Liver (tissue), 8 donors: ENCODE measurements at regions not wholly inside any gene's neighbourhood (a gene's known extent, or its start where the extent isn't known, plus 50 kb on each side); places are given as distances from the start of the nearest gene placed in this dataset.

Source experiments
- DNase-seq: peaks from one replicate; pipeline ENCODE4 v3.0.0-alpha.2; 2017; ENCODE audit warnings: low spot score
- H3K27ac ChIP-seq, 2 donors: one replicate each; pipeline ENCODE4 v1.7.0; 2013; ENCODE audit warnings: inconsistent platforms in 2 of 2, low read length in 2 of 2, control low read depth in 1 of 2, low read depth in 1 of 2, mild to moderate bottlenecking in 1 of 2
- H3K27me3 ChIP-seq, 4 donors: one replicate each; pipeline versions ENCODE4 v1.6.1 to v1.7.0; 2013; ENCODE audit warnings: low read length in 3 of 4, inconsistent platforms in 1 of 4, mild to moderate bottlenecking in 1 of 4, moderate library complexity in 1 of 4; ENCODE audit not compliant: control insufficient read depth in 4 of 4, insufficient read depth in 4 of 4
- H3K36me3 ChIP-seq, 4 donors: one replicate each; pipeline versions ENCODE4 v1.6.1 to v1.7.0; 2013; ENCODE audit warnings: low read length in 3 of 4, mild to moderate bottlenecking in 3 of 4, low read depth in 1 of 4, moderate library complexity in 1 of 4; ENCODE audit not compliant: control insufficient read depth in 4 of 4, insufficient read depth in 3 of 4
- H3K4me1 ChIP-seq, 4 donors: one replicate each; pipeline versions ENCODE4 v1.6.1 to v1.7.0; 2013; ENCODE audit warnings: low read length in 3 of 4, mild to moderate bottlenecking in 3 of 4, moderate library complexity in 1 of 4; ENCODE audit not compliant: control insufficient read depth in 4 of 4, insufficient read depth in 4 of 4
- H3K4me3 ChIP-seq, 3 donors: one replicate each; pipeline versions ENCODE4 v1.6.1 to v1.7.0; 2013; ENCODE audit warnings: low read length in 3 of 3, control low read depth in 1 of 3, low read depth in 1 of 3, mild to moderate bottlenecking in 1 of 3
- H3K9ac ChIP-seq, 2 donors: one replicate each; pipeline ENCODE4 v1.7.0; 2013; ENCODE audit warnings: low read length in 2 of 2, mild to moderate bottlenecking in 2 of 2, moderate library complexity in 2 of 2, control low read depth in 1 of 2, low read depth in 1 of 2
- H3K9me3 ChIP-seq, 4 donors: one replicate each; pipeline versions ENCODE4 v1.6.1 to v1.7.0; 2013; ENCODE audit warnings: low read length in 3 of 4; ENCODE audit not compliant: control insufficient read depth in 4 of 4
- EGR1 ChIP-seq, 2 donors: IDR thresholded peaks; 2 replicates each; pipeline ENCODE4 v1.6.1; 2016 to 2018; ENCODE audit warnings: antibody characterized with exemption in 2 of 2, low read depth in 2 of 2
- FOXA1 ChIP-seq: IDR thresholded peaks from 2 replicates; pipeline ENCODE4 v1.6.1; 2016; ENCODE audit warnings: antibody characterized with exemption
- FOXA2 ChIP-seq: IDR thresholded peaks from 2 replicates; pipeline ENCODE4 v1.6.1; 2016; ENCODE audit warnings: antibody characterized with exemption
- HNF4A ChIP-seq, 2 donors: conservative IDR thresholded peaks; 2 replicates each; pipeline ENCODE4 v1.6.1; 2016; ENCODE audit warnings: antibody characterized with exemption in 2 of 2, mild to moderate bottlenecking in 2 of 2
- HNF4G ChIP-seq: IDR thresholded peaks from 2 replicates; pipeline ENCODE4 v1.6.1; 2016; ENCODE audit warnings: antibody characterized with exemption
- JUND ChIP-seq, 2 donors: IDR thresholded peaks; 2 replicates each; pipeline ENCODE4 v1.6.1; 2016; ENCODE audit warnings: antibody characterized with exemption in 2 of 2
- MAX ChIP-seq: IDR thresholded peaks from 2 replicates; pipeline ENCODE4 v1.6.1; 2016; ENCODE audit warnings: antibody characterized with exemption
- NR2F2 ChIP-seq: IDR thresholded peaks from 2 replicates; pipeline ENCODE4 v1.6.1; 2016; ENCODE audit warnings: antibody characterized with exemption
- RAD21 ChIP-seq, 2 donors: IDR thresholded peaks; 2 replicates each; pipeline ENCODE4 v1.6.1; 2016; ENCODE audit warnings: antibody characterized with exemption in 2 of 2, mild to moderate bottlenecking in 2 of 2
- REST ChIP-seq: IDR thresholded peaks from 2 replicates; pipeline ENCODE4 v1.6.1; 2016; ENCODE audit warnings: antibody characterized with exemption, mild to moderate bottlenecking
- RXRA ChIP-seq, 2 donors: IDR thresholded peaks; 2 replicates each; pipeline ENCODE4 v1.6.1; 2017 to 2018; ENCODE audit warnings: antibody characterized with exemption in 2 of 2, mild to moderate bottlenecking in 1 of 2
- SP1 ChIP-seq: IDR thresholded peaks from 2 replicates; pipeline ENCODE4 v1.6.1; 2018; ENCODE audit warnings: antibody characterized with exemption, mild to moderate bottlenecking
- YY1 ChIP-seq: IDR thresholded peaks from 2 replicates; pipeline ENCODE4 v1.6.1; 2016; ENCODE audit warnings: antibody characterized with exemption, mild to moderate bottlenecking
- WGBS: extraction: QIAGEN DNeasy Blood & Tissue Kit; methylation state at CpG from one replicate; pipeline ENCODE4 v1.1.7; 2013; 5-methylcytosine and 5-hydroxymethylcytosine counted together
- TF ChIP-seq, protein P1 (sequence below): IDR thresholded peaks from 2 replicates; pipeline ENCODE4 v1.6.1; 2016; ENCODE audit warnings: antibody characterized with exemption
- TF ChIP-seq, protein P2 (sequence below): fragments of 150-350 bp; IDR thresholded peaks from 2 replicates; pipeline ENCODE4 v1.5.1; 2017; ENCODE audit warnings: improper control_type of control experiment, low read depth, low read length; ENCODE audit not compliant: missing input control
- TF ChIP-seq, protein P3 (sequence below): IDR thresholded peaks from 2 replicates; pipeline ENCODE4 v1.6.1; 2016; ENCODE audit warnings: antibody characterized with exemption
- donor health status: healthy.
- donor health status: healthy.
- donor health status: healthy.
- donor health status: healthy.
- donor health status: healthy.

- DNase-seq = no peak
- Histone ChIP-seq H3K4me3 (no peak overlapping the region), H3K4me1 (no peaks in the 10 kb centered on the region), H3K9me3 (no peaks in the 10 kb centered on the region), H3K27me3 (no peaks in the 10 kb centered on the region), H3K9ac (no peak overlapping the region), H3K36me3 (no peaks in the 10 kb centered on the region), H3K27ac (no peak overlapping the region)
- TF ChIP-seq MAX = no peak
- no peak for TF ChIP-seq REST
- TF ChIP-seq HNF4G = no peak
- no peak for TF ChIP-seq YY1
- TF ChIP-seq EGR1 (IDR thresholded peaks at IDR 0.05; ENCODE audit: low read depth in 2 of 2) = no peak
- no peak for TF ChIP-seq JUND (IDR thresholded peaks at IDR 0.05)
- TF ChIP-seq, protein P1, sequence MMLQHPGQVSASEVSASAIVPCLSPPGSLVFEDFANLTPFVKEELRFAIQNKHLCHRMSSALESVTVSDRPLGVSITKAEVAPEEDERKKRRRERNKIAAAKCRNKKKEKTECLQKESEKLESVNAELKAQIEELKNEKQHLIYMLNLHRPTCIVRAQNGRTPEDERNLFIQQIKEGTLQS = no peak
- no peak for TF ChIP-seq SP1
- TF ChIP-seq FOXA2 = no peak
- TF ChIP-seq, protein P2, sequence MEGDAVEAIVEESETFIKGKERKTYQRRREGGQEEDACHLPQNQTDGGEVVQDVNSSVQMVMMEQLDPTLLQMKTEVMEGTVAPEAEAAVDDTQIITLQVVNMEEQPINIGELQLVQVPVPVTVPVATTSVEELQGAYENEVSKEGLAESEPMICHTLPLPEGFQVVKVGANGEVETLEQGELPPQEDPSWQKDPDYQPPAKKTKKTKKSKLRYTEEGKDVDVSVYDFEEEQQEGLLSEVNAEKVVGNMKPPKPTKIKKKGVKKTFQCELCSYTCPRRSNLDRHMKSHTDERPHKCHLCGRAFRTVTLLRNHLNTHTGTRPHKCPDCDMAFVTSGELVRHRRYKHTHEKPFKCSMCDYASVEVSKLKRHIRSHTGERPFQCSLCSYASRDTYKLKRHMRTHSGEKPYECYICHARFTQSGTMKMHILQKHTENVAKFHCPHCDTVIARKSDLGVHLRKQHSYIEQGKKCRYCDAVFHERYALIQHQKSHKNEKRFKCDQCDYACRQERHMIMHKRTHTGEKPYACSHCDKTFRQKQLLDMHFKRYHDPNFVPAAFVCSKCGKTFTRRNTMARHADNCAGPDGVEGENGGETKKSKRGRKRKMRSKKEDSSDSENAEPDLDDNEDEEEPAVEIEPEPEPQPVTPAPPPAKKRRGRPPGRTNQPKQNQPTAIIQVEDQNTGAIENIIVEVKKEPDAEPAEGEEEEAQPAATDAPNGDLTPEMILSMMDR = no peak
- TF ChIP-seq HNF4A (conservative IDR thresholded peaks at IDR 0.05) = no peak
- TF ChIP-seq NR2F2 = no peak
- TF ChIP-seq, protein P3, sequence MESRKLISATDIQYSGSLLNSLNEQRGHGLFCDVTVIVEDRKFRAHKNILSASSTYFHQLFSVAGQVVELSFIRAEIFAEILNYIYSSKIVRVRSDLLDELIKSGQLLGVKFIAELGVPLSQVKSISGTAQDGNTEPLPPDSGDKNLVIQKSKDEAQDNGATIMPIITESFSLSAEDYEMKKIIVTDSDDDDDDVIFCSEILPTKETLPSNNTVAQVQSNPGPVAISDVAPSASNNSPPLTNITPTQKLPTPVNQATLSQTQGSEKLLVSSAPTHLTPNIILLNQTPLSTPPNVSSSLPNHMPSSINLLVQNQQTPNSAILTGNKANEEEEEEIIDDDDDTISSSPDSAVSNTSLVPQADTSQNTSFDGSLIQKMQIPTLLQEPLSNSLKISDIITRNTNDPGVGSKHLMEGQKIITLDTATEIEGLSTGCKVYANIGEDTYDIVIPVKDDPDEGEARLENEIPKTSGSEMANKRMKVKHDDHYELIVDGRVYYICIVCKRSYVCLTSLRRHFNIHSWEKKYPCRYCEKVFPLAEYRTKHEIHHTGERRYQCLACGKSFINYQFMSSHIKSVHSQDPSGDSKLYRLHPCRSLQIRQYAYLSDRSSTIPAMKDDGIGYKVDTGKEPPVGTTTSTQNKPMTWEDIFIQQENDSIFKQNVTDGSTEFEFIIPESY = no peak
- TF ChIP-seq RAD21 (IDR thresholded peaks at IDR 0.05) = no peak
- TF ChIP-seq RXRA (IDR thresholded peaks at IDR 0.05) = no peak
- TF ChIP-seq FOXA1 = no peak
- 97% methylated on average over 2 of the region's 2 CpGs for WGBS
Observed at GRCh38 chr5:68373050-68373449, 157.5 kb downstream of the PIK3R1 start.

DNA sequence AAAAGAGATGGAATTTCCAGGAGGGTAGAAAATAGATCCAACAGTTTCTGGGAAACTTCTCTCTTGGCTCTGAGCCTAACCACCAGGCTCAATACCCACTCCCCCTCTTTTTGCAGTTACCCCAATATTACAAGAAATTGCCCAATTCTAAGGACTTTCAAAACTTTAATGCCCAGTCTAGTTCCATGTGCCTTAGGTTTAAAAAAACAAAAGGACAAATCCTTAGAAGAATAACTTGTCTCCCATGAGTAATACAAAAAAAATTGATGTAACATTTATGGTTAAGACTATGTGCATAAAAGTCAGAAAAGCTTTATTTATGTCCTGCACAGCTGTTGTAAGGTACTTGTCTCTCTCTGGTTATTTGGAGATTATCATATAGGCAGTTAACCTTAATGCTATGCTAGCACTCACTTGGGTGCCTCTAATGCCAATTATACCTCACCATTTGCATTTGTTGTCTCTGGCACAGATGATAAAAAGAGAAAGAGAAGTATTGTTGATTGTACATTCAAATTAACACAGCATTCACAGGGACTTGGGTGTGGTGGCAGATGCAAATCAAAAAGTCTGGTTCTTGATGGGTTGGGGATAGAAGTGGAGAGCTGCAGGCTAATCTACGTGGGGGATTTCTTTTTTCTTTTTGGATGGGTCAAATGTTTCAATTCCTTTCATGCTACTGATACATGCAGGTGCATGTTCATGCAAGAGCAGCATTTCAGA is 159.4 kb downstream of the PIK3R1 start:
- H3K4me3 ChIP-seq = no peak overlapping the region
- no peaks in the 10 kb centered on the region for H3K27me3 ChIP-seq
- no peaks in the 10 kb centered on the region for H3K36me3 ChIP-seq
- no peak overlapping the region for H3K9ac ChIP-seq
- H3K27ac ChIP-seq = no peak overlapping the region
- no peaks in the 10 kb centered on the region for H3K9me3 ChIP-seq
- no peaks in the 10 kb centered on the region for H3K4me1 ChIP-seq
- DNase-seq = no peak
- 93% methylated on average over 1 of the region's 1 CpG for WGBS
- TF ChIP-seq EGR1 (IDR thresholded peaks at IDR 0.05; ENCODE audit: low read depth in 2 of 2) (no peak), RAD21 (IDR thresholded peaks at IDR 0.05) (no peak), YY1 (no peak), REST (no peak), RXRA (IDR thresholded peaks at IDR 0.05) (no peak), JUND (IDR thresholded peaks at IDR 0.05) (no peak), SP1 (no peak)
- TF ChIP-seq, protein P3 = no peak
- TF ChIP-seq, protein P1 = no peak
